Upper lobe of right lung (tissue), 1 donor: ENCODE measurements at regions not wholly inside any gene's neighbourhood (a gene's known extent, or its start where the extent isn't known, plus 50 kb on each side); places are given as distances from the start of the nearest gene placed in this dataset.

Source experiments
- ATAC-seq: fragments of 200-7000 bp; cut with Tn5 transposase; one replicate; pipeline ENCODE4 v1.9.1; 2020; ENCODE audit warnings: mild to moderate bottlenecking, moderate library complexity
- DNase-seq: peaks from one replicate; pipeline ENCODE4 v3.0.0-alpha.2; 2020
- H3K27ac ChIP-seq: fragments of 200-600 bp; one replicate; pipeline ENCODE4 v1.8.0; 2022
- H3K27me3 ChIP-seq: fragments of 200-600 bp; one replicate; pipeline ENCODE4 v1.8.0; 2022; ENCODE audit warnings: mild to moderate bottlenecking
- H3K36me3 ChIP-seq: fragments of 200-600 bp; one replicate; pipeline ENCODE4 v1.8.0; 2022
- H3K4me1 ChIP-seq: fragments of 200-600 bp; one replicate; pipeline ENCODE4 v1.8.0; 2022
- H3K4me3 ChIP-seq: fragments of 200-600 bp; one replicate; pipeline ENCODE4 v1.8.0; 2022; ENCODE audit warnings: mild to moderate bottlenecking
- H3K9me3 ChIP-seq: fragments of 200-600 bp; one replicate; pipeline ENCODE4 v1.8.0; 2022
- CTCF ChIP-seq: fragments of 200-600 bp; IDR thresholded peaks from one replicate; pipeline ENCODE4 v1.8.0; 2022; ENCODE audit warnings: antibody characterized with exemption
- intact Hi-C: fragments of 100-400 bp; cut with DNase I; formaldehyde crosslinking; loops from one replicate; pipeline ENCODE4 v1.11.0; 2022
- donor health status: DM: no; HTN: yes; CAD: no; lungs with severe emphysema.

GRCh38 chr6:133609415-133610226 lies 279.3 kb upstream of the TCF21 start:
- intact Hi-C loops, result no loop called here
- Histone ChIP-seq H3K4me1 (no peaks in the 10 kb centered on the region), H3K27me3 (no peaks in the 10 kb centered on the region), H3K27ac (no peak overlapping the region), H3K9me3 (no peaks in the 10 kb centered on the region), H3K36me3 (no peaks in the 10 kb centered on the region), H3K4me3 (no peak overlapping the region)
- no peak for TF ChIP-seq CTCF
- ATAC-seq, result no peak
- DNase-seq, result no peak

GRCh38 chr6:133610227-133610840 lies 278.6 kb upstream of the TCF21 start:
- ATAC-seq, result no peak
- TF ChIP-seq CTCF, result no peak
- no peaks in the 10 kb centered on the region for H3K9me3 ChIP-seq

DNA sequence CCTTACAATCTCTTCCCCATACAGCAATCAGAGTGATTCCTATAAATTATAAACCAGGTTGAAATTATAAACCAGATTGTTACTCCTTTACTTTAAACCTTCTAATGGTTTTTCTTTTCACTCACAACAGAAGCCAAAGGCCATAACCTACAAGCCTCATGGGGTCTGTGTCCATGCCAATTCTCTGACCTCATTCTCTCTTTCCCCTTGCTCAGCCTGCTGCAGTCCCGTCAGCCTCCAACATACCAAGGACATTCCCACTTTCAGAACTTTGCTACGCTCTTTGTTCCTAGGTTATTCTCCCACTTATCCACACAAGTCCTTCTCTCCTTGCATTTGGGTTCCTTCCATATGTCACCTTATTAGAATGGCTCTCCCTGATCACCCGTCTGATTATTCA lies 277.9 kb upstream of the TCF21 start:
- H3K36me3 ChIP-seq, result no peaks in the 10 kb centered on the region
- H3K27me3 ChIP-seq, result no peaks in the 10 kb centered on the region
- TF ChIP-seq CTCF, result no peak
- DNase-seq (no peak), ATAC-seq (no peak)
- H3K4me1 ChIP-seq, result no peaks in the 10 kb centered on the region
- no peaks in the 10 kb centered on the region for H3K9me3 ChIP-seq
- H3K4me3 ChIP-seq, result no peak overlapping the region
- H3K27ac ChIP-seq, result no peak overlapping the region
- intact Hi-C loops, result no loop called here

More at GRCh38 chr6:133610227-133610840, 278.6 kb upstream of the TCF21 start:
- Histone ChIP-seq H3K27ac (no peak overlapping the region), H3K27me3 (no peaks in the 10 kb centered on the region), H3K36me3 (no peaks in the 10 kb centered on the region), H3K4me3 (no peak overlapping the region), H3K4me1 (no peaks in the 10 kb centered on the region)
- intact Hi-C loops, result no loop called here
- DNase-seq, result no peak

- intact Hi-C loops, result no loop called here
- ATAC-seq, result no peak
- H3K9me3 ChIP-seq, result no peaks in the 10 kb centered on the region
These were observed 276.5 kb upstream of the TCF21 start for GRCh38 chr6:133612459-133612858.

DNA sequence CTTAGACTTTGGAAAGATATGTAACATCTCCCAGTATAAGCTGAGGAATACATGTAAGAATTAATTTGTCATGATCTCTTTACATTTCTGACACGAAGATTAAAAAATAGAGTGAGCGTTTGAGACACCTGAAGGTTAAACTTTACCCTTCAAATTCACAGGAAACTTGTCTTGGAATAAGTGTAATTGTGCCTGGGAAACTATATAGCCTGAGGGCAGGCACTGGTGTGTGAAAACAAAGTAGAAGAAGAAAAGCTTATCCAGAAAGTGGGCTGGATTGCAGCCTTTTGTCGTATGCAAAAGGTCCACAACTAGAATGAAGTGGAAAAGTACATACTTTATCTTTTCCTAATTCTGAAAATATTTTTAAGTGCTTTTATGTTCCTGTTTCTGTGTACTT lies 275.7 kb upstream of the TCF21 start:
- Histone ChIP-seq H3K4me1 (no peaks in the 10 kb centered on the region), H3K9me3 (no peaks in the 10 kb centered on the region), H3K4me3 (no peak overlapping the region), H3K36me3 (no peaks in the 10 kb centered on the region), H3K27ac (no peak overlapping the region), H3K27me3 (no peaks in the 10 kb centered on the region)
- no peak for DNase-seq
- no peak for ATAC-seq
- intact Hi-C loops, result no loop called here
- no peak for TF ChIP-seq CTCF

More at GRCh38 chr6:133612459-133612858, 276.5 kb upstream of the TCF21 start:
- Histone ChIP-seq H3K36me3 (no peaks in the 10 kb centered on the region), H3K27me3 (no peaks in the 10 kb centered on the region), H3K4me1 (no peaks in the 10 kb centered on the region), H3K4me3 (no peak overlapping the region), H3K27ac (no peak overlapping the region)
- no peak for DNase-seq
- TF ChIP-seq CTCF, result no peak
